ENCODE measurements at regions not wholly inside any gene's neighbourhood (a gene's known extent, or its start where the extent isn't known, plus 50 kb on each side); places are given as distances from the start of the nearest gene placed in this dataset.
"Not testable (repeated sequence)": the region's sequence is repeated elsewhere in the genome, so short reads cannot be mapped to it uniquely, and the experiment has no call there.

DNA sequence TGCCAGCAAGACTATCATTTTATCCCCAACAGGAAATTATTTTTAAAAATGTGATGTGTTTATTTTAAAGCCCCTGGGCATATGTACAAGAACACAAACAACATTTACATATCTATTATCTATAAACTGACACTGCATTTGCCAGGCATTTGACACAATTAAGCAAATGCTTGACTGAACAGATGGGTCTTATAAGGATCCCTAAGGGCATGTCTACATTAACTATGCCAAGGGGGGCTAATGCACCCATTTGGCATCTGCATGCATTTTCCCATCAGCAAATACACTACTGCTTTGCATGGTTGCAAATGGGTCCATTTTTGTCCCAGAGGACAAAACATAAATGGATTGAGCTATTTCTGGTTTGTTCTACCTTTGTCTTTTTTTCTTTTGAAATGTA lies 884.8 kb upstream of the B3GALT2 start:
- no peak for DNase-seq (ENCODE audit: extremely low read depth, low read depth)

DNA sequence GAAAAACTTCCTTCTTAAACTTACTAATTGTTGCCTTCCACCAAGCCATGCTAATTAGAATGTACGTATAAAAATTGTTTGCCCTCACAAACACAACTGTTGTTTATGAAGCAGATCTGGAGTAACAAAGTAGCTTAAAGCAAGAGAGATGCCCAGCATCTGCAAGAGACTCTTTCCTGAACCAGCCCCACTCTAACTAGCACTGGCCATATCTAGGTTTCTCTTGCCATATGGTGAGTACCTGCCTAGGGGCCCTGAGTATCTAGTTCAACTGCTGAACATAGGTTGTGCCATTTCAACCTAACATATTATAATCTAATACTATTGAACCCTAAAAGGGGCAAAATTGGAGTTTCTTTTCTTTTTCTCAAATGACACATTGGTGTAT lies 883.4 kb upstream of the B3GALT2 start:
- DNase-seq (ENCODE audit: extremely low read depth, low read depth), result no peak

DNA sequence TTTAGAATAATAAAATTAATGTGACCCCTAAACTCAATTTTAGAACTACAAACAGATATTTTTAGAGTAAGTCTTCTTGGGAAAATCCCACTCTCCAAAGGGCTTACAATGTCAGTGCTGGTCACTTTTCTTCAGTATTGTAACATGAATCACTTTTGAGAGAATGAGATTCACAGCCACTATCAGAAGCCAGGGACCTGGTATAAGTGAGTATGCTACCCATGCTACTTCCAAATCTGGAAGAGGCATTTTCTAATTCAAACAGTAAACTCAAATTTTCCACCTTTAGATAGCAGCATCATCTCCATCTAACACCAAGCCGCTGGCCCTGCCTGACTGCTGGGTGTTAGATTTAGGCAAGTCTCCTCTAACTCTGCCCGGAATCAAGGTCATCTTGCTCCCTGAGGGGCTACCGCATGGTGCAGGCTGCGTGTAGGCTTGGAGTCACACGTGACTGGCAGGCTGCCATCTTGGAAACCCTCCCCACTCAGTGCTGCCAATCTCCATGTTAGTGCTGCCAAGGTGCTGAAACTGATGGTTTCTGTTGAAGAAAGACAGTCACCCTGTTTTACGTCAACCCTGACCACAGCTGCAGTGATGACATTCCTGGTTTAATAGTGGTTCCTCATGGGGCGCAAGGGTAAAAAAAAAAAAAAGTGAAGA lies 882.9 kb upstream of the B3GALT2 start:
- no peak for DNase-seq (ENCODE audit: extremely low read depth, low read depth)

DNA sequence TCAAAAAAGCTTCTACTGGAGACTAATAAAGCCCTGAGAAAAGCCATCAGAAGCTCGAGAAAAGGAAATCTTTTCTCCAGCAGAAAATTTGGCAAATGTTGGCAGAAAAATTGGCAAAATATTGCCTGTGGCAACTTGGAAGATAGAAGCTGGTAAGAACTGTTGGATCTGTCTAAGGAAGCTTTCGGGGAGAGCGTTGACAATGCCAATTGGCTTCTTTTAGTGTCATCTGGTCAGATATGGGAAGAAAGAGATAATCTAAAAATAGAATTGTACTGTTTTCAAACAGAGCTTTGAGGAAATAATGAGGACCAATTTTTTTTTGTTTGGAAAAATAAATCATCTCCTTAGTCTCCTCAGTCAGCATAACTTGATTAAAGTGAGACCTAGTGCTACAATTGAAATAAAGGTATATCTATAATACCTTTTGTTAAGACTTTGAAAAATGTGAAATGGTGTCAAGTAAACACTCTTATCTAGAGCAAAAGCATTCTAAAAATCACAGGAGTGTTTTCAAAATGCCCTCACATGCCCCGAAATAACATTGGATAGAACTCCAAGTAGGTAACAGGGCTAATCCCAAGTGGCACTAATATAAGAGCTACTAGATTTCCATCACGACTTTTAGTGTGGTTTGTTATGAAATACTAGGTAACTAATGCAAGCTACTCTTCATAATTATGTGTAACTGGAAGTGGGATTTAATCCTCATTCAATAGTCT lies 882.2 kb upstream of the B3GALT2 start:
- DNase-seq (ENCODE audit: extremely low read depth, low read depth), result no peak

DNA sequence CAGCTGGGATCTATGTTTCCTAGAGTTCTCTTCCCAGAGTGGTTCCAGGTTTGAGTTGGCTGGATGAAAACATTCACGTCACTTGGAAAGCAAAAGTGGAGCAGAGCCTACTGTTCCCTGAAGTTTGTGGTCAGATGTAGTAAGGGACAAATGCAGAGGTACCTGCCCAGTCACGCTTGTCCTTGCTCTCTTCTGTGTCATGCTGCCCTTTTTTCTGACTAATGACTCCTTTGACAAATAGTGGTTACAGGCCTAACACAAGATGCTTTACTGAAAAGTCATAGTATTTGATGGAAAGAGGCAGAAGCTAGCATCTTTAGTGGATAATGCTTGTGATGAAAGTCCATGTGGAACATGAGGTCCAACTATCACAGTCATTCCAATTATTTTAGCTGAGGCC lies 881.4 kb upstream of the B3GALT2 start:
- no peak for DNase-seq (ENCODE audit: extremely low read depth, low read depth)

DNA sequence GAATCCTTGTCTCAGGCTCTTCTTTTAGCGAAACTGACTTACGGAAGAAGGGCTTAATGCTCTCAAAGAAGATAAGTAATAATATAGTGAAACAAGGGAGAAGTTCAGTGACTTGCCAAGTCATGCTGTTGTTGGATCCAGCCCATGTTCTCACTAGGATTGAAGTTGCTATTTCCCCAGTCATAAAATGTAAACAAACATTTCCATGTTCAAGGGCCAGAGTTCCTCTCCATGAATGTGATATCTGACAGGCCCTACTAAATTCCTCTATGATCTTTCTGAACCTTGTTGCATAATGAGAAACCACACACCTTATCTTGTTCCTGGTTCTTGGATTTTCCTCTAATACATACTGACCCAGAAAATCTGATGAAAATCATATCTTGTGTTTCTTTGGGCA lies 876.5 kb upstream of the B3GALT2 start:
- DNase-seq (ENCODE audit: extremely low read depth, low read depth), result no peak

DNA sequence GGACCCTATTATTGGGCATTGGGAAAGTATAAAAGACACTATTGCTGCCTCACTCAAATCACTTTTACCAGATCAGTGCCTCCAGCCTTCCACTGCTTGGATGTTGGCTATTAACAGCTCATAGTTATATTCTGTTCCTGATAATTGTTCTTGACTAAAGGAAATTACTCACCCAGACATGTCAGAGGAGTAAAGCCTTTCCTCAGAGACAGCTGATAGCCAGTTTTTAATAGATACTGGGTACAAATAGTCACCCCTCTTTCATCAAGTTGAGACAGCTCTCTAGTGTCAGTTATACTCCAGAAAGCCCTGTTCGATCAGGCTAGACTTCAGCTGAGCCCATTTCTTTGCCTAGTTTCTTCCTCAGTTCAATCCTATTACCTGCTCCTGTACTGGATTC lies 876.1 kb upstream of the B3GALT2 start:
- DNase-seq (ENCODE audit: extremely low read depth, low read depth), result no peak

DNA sequence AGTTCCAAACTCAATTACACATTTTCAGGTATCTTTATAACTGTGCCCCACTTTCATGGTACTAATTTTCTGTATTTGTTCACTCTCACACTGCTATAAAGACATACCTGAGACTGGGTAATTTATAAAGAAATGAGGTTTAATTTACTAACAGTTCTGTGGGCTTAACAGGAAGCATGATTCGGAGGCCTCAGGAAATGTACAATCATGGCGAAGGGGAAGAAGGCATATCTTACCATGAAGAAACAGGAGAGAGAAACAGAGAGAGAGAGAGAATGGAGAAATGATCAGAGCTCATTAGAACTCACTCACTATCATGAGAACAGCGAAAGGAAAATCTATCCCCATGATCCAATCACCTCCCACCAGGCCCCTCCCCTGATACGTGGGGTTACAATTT lies 874.1 kb upstream of the B3GALT2 start:
- no peak for DNase-seq (ENCODE audit: extremely low read depth, low read depth)

DNA sequence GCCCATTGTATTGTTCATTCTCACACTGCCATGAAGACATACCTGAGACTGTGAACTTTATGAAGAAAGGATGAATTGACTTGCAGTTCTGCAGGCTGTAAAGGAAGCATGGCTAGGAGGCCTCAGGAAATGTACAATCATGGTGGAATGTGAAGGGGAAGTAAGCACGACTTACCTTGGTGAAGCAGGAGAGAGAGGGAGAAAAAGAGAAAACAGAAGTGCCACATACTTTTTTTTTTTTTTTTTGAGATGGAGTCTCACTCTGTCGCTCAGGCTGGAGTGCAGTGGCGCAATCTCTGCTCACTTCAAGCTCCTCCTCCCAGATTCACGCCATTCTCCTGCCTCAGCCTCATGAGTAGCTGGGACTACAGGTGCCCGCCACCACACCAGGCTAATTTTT lies 871.9 kb upstream of the B3GALT2 start:
- not testable (repeated sequence) for DNase-seq (ENCODE audit: extremely low read depth, low read depth)

DNA sequence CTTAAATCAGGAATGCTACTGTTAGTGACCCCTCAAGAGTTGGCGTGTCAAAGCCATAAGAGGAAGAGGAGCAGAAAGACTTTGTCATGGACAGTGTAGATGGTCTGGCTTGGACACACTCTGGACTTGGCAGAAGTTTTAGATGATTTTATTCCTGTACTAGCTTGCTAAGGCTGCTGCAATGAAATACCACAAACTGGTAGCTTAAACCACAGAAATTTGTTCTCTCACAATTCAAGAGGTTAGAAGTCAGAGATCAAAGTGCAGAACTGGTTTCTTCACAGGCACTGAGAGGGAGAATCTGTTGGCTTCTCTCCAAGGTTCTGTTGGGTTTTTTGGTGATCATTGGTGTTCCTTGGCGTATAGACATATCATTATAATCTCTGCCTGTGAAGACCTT lies 869.8 kb upstream of the B3GALT2 start:
- DNase-seq (ENCODE audit: extremely low read depth, low read depth), result no peak

DNA sequence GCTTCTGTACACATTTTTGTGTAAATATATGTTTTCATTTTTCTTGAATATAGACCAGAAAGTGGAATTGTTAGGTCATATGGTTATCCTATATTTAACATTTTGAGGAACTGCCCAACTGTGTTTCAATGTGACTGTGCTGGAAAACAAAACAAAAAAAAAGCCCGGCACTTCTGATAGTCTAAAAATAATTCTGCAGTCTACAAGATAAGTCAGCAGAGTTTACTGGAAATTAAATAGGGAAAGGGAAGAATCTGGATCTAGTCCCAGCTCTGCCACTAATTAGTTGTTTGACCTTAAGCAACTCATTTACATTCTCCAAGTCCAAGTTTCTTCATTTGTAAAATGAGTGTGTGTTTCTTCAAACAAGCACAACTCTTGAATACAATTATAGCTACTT lies 869.1 kb upstream of the B3GALT2 start:
- DNase-seq (ENCODE audit: extremely low read depth, low read depth), result no peak

DNA sequence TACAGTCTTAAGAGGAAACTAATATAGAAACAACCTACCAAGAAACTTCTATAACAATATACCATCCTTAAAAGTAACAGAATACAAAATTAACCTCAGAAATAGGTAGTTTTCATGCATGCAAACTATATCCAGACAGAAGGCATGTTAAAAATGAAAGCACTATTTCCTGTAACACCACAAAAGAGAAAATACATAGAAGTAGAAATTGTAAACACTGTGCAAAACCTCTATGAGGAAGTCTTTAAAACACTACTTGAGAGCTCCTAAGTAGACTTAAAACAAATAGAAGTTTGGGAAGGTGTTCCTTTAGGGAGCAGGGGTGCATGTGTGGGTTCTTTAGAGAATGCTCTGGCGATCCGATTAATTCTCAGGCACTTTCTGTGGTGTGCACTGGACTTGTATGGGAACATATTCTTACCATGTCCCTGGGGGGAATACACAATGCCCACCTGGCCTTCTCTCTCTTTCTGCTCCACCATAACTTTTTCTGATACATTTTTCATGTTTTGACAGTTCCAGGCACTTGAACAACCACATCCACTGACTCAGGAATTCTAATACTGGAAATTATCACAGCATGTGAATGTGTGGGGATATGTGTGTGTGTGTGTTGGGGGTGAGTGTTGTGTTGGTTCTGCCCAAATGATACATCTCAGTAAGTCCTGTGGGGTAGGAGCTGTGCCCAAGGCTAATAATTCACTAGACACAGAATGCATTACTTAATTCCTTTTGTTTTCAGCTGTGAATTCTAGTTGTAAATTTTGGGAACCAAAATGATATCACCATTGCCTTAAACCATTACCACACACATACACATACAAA lies 866.3 kb upstream of the B3GALT2 start:
- no peak for DNase-seq (ENCODE audit: extremely low read depth, low read depth)

DNA sequence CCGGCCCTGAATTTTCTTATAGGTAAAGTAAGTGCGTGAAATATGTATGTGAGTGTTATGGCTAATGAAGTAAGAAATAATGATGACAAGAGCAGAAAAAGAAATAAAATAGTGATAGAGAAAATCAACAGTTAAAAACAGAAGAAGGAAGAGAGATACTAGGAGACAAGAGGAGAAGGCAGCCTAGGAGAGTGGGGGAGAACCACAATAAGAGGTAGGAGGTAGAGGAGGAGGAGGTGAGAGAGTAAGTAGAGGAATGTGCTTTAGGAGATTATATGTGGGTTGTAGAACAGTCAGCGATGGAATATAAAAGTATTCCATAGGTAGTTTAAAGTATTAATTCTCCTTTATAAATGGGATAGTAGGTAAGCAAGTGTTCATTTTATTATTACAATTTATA lies 861.5 kb upstream of the B3GALT2 start:
- no peak for DNase-seq (ENCODE audit: extremely low read depth, low read depth)

DNA sequence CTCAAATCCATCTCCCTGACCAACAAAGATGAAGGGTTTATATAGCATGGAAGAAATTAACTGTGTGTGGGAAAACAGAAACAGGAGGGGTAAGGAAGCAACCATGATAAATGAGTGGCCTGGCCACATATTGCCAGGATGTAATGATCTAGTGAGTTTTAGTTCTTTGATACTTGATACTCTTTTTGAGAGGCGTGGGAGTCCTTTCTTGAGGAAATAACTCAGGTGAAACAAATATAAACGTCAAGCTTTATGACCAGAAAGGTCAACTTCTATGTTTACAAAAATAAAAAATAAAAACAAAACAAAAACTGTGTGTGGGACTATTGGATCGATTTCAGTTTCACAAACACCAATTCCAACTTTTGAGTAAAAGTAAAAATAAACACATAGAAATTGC lies 860.8 kb upstream of the B3GALT2 start:
- no peak for DNase-seq (ENCODE audit: extremely low read depth, low read depth)

DNA sequence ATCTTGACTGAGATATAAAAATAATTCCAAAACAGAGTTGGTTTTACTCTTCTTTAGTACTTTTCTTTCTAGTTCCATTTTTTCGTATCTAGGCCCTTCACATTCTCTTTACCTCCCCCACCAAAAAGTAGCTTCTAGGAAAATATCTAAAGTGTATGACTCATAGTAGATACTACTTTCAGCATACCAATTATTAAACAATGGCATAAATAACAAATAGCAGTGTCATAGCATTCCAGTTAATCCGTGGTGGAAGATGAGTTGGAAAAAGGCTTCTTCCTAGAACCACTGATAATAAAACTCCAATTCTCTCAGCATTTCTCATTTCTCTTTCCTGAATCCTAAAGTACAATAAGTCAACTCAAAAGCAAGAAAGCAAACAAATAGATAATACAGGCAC lies 859.0 kb upstream of the B3GALT2 start:
- no peak for DNase-seq (ENCODE audit: extremely low read depth, low read depth)

DNA sequence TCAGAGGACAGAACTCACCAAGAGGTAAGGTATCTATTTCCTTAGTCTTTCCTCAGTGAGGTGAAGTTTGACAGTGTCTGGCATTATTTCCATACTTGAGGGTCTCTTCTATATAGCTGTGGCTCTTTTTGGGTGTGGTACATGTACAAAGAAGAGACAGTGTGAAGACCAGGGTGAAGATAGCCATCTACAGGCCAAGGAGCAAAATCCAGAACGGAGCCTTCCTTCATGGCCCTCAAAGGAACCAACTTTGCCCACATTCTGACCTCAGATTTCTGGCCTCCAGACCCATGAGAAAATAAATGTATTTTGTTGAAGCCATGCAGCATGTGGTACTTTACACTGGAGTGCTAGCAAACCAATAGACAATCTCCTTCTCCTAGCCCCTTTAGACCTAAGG lies 858.5 kb upstream of the B3GALT2 start:
- DNase-seq (ENCODE audit: extremely low read depth, low read depth), result no peak

DNA sequence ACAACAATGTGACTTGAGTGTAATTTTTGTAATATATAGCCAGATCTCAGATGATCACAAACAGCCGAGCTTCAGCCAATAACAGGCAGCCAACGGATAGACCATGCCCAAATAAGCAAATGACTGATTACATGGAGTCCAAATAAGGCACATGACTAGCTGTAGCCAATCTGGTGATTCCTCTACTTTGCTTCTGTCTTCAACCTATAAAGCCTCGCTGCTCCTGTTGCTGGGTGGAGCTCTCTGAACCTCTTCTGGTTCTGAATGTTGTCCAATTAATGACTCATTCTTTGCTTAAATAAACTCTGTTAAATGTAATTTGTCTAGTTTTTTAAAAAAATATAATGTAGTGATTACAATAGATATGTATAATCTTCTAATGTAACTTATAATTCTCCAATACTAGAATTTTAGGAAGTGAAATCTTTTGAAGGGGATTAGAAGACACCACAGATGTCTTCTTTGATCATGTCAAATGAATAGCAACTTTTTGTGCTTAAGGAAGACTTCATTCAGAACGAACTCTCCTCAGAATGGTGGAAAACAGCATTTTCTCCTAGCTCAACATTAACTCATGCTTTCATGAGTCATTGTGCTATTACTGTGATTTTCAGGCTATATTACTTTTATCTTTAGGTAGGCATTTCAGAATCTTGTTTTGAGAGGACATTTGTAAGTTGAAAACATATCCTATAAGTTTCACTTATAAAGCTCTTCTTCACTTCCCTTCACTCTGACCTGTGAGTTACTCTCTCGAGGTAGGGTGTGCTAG lies 857.8 kb upstream of the B3GALT2 start:
- DNase-seq (ENCODE audit: extremely low read depth, low read depth), result no peak

DNA sequence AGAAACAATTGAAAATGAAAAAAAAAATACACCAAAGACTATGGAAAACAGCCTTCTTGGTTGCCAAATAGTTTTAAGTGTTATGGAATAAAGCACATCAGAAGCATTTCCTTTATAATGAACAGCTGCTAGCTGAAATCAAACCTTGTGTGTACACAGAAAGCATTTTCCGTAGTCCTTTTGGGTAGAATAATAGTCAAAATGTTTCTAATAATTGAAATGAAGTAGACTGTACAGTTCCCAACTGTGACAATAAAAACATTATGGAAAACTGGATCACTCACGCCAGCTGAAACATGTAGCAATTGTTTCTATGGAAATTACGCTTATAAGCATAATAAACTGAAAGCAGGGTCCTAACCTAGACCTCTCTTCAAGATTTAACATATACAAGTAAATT lies 856.3 kb upstream of the B3GALT2 start:
- DNase-seq (ENCODE audit: extremely low read depth, low read depth), result no peak

DNA sequence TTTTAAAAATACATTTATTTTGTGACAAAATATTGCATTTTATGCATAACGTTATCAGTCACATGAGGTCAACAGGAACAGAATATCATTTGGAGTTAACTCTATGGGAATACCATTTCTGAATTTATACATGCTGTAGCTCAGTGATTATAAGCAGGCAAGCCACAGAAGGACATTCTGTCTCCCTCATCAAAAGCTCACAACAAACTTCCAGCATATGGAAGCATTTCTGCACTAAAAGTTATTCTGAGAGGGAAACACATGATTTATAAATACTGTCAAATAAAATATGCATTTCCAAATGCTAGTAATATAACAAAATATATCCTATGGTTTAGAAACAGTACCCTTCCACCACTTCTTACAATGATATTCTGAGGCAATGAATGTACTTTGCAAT lies 854.1 kb upstream of the B3GALT2 start:
- DNase-seq (ENCODE audit: extremely low read depth, low read depth), result no peak

DNA sequence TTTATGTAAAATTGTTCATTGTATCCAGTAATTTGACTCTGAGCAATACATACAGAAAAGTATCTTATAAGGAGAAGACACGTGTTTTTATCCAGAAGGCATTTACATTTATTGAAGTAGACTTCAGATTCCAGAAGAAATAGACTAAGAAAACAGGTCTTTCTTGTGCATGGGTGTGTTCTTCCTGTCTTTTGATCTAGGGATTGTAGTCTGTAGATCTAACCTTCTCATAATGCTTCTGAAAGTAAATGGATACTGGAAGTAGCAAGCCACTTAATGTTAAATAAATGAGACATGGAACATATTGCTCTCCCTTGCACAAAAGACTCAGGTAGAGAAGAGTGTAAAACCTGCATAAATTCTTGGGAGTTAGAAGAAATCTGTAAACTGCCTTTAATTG lies 853.2 kb upstream of the B3GALT2 start:
- no peak for DNase-seq (ENCODE audit: extremely low read depth, low read depth)

DNA sequence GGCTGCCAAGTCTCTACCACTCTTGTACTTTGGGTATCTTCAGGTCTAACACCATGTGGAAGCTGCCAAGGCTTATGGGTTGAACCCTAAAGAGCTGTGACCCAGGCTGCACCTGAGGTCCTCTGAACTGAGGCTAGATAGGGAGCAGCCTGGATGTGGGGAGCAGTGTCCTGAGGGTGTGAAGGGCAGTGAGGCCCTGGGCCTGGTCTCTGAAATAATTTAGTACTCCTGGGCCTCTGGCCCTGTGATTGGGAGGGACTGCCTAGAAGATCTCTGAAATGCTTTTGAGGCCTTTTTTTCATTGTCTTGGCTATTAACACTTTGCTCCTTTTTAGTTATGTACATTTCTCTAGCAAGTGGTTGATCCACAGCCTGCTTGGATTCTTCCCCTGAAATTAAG lies 847.2 kb upstream of the B3GALT2 start:
- DNase-seq (ENCODE audit: extremely low read depth, low read depth), result no peak
